GM19468 (cell line): ENCODE measurements at regions not wholly inside any gene's neighbourhood (a gene's known extent, or its start where the extent isn't known, plus 50 kb on each side); places are given as distances from the start of the nearest gene placed in this dataset.
A peak's percentile ranks its signal among the peaks of the same experiment; 100 is the strongest.

Experiments
- ATAC-seq: cut with Tn5 transposase; IDR thresholded peaks from one replicate; pipeline ENCODE4 v1.9.1; 2021; ENCODE audit warnings: mild to moderate bottlenecking, moderate library complexity, moderate number of reproducible peaks; ENCODE audit not compliant: unreplicated experiment; ENCODE audit errors: extremely low read depth

DNA sequence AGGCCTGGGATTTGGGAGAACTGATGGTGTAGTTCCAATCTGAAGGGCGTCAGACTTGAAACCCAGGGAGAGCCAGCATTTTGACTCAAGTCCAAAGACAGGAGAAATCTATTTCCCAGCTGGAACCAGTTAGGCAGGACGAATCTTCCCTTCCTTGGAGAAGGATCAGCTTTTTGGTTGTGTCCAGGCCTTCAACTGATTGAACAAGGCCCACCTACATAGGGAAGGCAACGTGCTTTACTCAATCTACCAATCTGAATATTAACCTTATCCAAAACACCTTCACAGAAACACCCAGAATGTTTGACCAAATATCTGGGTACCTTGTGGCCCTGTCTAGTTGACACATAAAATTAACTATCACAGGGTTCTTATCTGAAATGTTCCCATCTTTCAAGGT is 221.9 kb upstream of the DLGAP1 start:
- no peak for ATAC-seq

DNA sequence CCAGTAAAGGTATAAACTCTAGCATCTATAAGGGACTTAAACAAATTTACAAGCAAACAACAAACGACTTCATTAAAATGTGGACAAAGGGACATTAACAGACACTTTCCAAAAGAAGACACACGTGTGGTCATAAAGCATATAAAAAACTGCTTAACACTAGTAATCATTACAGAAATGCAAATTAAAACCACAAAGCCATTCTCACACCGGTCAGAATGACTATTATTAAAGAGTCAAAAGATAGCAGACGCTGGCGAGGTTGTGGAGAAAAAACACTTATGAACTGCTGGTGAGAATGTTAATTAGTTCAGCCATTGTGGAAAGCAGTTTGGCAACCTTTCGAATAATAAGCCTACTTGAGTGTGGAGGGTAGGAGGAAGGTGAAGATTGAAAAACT is 217.1 kb upstream of the DLGAP1 start:
- ATAC-seq = peak; percentile 26

GRCh38 chr18:4658804-4659203 is 203.7 kb upstream of the DLGAP1 start:
- no peak for ATAC-seq

DNA sequence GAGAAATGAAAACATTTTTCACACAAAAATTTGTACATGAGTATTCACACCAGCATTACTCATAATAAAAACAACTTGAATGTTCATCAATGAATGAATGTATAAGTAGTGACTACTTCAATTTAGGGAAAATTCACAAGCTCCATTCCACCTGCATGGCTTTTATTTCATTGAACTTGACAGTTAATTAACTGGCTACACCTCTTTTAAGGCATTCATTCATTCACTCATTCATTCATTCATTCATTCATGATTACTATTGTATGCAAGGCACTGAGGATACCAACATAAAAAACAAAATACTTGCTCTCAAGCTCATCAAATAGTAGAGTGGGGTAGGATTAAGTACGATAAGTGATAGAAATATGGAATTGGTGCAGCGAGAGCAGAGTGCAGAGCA is 198.3 kb upstream of the DLGAP1 start:
- ATAC-seq = no peak

DNA sequence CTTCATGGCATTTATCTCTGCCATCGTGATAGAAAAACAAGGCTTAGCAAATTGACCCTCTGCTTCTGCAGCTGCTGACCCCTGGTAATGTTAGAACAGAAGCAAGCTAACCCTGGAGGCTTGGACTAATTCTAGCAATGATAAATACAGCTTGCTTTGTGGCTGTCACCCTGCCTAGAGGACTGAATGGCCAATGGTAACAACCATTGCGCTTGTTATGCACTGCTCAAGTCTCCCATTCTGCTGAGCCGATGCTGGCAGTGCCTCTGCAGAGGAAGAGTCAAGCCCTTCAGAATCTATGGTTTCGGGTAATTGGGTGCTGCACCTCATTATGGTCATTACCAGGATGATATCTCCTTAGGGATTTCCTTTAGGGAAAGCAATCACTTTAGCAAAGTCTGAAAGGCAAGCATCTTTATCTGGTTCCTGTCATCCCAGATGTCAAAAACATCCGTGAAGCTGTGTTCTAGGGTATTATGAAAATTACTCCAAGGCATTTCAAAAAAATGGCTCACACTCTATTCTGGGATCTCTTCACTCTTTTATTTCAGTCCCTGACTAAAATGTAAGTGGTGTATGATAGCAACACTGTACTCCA is 186.8 kb upstream of the DLGAP1 start:
- ATAC-seq = no peak

DNA sequence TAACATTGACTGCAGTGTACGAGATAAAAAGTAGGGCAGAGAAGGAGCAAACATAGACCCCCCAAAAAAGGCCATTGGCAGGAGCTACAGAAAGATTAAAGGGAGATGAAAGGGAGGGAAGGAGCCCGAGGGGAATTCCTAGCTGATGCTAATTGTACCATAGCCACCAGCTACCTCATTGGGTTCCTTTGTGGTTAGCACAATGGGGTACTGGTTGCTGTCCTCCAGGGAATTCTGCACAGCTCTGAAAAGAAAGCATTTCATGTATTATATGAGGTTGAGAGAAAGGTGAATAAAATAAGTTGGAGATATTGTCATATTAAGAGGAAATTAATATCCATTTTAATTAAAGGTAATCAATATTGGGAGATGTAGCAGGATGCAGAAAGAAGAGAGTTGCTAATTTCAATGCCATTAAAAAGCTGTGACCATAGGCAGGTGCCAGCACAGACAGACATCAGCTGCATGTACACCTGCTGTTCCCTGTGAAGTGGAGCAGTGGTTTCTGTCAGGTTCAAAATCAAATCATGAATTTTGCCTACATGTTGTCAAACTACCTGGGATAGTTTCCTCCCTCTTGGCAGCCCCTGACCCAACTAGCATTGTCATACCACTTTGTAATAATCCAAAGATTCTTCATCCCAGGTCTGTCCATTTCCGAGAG is 185.4 kb upstream of the DLGAP1 start:
- ATAC-seq = no peak

- ATAC-seq = peak; percentile 97
Observed at GRCh38 chr18:4639628-4640310, 184.7 kb upstream of the DLGAP1 start.

- ATAC-seq = no peak
Observed at GRCh38 chr18:4638680-4639079, 183.6 kb upstream of the DLGAP1 start.

DNA sequence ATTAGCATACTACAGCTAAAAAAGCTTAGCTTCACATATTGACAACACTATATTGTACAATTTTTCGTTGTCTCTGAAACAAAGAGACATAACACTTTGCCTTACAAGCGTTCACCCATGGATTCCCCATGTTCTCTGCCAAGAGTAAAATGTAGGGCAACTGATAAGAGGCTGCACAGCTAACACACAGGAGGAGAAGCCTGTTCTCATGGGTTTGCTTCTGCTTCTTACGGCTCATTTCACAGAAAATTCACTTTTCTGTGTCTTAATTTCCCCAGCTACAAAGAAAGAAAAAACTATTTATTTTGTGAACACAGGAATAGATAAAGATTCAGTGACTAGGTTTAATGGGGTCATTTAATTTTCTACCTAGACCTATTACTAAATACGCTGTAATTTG is 182.8 kb upstream of the DLGAP1 start:
- ATAC-seq = no peak

- ATAC-seq = no peak
Observed at GRCh38 chr18:4636967-4637366, 181.9 kb upstream of the DLGAP1 start.

- ATAC-seq = no peak
Observed at GRCh38 chr18:4631239-4631638, 176.1 kb upstream of the DLGAP1 start.

GRCh38 chr18:4605212-4605611 is 150.1 kb upstream of the DLGAP1 start:
- no peak for ATAC-seq

DNA sequence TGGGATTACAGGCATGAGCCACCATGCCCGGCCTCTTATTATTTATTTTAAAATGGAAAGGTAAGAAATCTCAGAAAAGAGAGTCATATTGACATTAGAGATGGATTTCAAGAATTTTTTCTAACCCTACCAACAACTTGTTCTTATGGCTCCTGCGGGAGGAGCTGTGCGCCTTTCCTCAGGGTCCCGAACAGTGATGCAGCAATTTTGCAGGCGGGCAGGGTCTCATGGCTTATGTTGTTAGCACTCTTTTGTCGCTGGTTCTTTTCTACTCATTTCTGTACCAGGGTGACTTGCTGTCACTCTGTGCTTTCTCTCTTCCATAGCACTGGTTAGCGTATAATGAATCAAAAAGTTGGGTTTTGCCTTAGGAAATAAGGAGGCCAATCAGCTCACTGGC is 148.8 kb upstream of the DLGAP1 start:
- no peak for ATAC-seq

DNA sequence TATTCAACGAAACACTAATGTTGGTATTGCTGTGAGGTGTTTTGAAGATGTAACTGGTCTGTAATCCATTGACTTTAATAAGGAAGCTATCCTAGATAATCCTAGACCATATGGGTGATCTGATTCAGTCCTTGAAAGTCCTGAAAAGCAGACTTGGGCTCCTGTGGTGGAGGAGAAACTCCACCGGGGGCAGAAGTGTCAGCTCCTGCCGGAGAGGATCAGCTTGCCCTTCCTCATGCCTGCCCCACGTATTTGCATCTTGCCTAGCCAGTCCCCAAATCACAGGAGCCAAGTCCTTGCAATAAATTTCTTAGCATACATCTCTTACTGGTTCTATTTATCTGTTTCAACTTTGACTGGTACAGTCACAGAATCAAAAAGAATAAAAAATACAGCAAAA is 144.2 kb upstream of the DLGAP1 start:
- ATAC-seq = no peak

GRCh38 chr18:4597301-4597700 is 142.2 kb upstream of the DLGAP1 start:
- ATAC-seq = no peak

- no peak for ATAC-seq
Observed at GRCh38 chr18:4593895-4594294, 138.8 kb upstream of the DLGAP1 start.

GRCh38 chr18:4593459-4593858 is 138.4 kb upstream of the DLGAP1 start:
- ATAC-seq = no peak

DNA sequence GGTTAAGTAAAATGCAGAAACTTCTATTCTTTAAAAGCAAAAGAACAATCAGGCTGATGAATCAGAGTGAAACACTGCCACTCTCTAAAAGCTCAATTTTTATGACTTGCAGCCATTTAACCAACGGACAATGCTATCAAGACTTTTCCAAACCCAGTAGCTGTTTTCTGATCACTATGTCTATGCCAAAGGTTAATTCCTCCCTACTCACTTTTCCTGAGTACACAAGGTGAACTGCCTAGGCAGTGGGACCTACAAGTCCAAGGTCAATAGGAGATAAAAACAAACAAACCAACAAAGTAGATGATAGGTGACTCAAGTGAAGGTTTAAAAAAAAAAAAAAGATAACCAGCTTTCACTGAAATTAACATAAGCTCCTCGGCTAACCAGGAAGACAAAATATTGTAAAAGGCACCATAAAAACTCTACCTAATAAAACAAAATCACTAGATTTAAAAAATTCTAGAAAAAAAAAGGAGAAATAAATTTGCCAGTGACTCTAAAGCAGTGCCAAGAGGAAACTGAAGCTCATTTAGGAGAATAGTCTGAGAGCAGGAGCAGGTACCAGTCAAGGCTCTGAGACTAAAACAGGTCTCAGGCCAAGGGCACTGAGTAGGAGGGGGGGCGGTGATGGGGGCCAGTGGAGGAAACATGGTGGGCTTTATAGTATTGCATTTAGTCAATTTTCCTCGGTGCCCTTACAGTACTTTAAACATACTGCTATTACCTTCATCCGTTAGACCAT is 134.1 kb upstream of the DLGAP1 start:
- no peak for ATAC-seq

DNA sequence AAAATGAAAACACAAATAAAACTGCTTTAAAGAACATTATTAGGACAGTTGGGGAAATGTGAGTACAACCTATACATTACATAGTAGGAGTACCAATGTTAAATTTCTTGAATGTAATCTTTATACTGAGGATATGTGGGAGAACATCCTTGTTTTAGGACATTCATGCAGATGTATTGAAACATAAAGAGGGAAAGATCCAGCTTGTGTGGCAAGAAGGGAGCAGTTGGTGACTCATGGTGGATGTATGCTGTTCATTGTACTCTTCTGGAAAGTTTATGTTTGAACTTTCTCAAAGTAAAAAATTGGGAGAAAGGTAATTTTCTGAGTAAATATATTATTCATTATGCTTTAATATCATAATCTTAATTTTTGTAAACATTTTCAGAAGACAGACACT is 132.1 kb upstream of the DLGAP1 start:
- ATAC-seq = no peak

- no peak for ATAC-seq
Observed at GRCh38 chr18:4586731-4587130, 131.6 kb upstream of the DLGAP1 start.
